ENCODE measurements at regions not wholly inside any gene's neighbourhood (a gene's known extent, or its start where the extent isn't known, plus 50 kb on each side); places are given as distances from the start of the nearest gene placed in this dataset.

GRCh38 chr16:26247063-26247462, 555.3 kb downstream of the HS3ST4 start:
- H3K27ac ChIP-seq, result no peak overlapping the region
- TF ChIP-seq CTCF (conservative IDR thresholded peaks at IDR 0.05), result no peak

GRCh38 chr16:26252598-26252997, 560.8 kb downstream of the HS3ST4 start:
- H3K27ac ChIP-seq, result no peak overlapping the region
- no peak for TF ChIP-seq CTCF (conservative IDR thresholded peaks at IDR 0.05)

- H3K27ac ChIP-seq, result no peak overlapping the region
- no peak for TF ChIP-seq CTCF (conservative IDR thresholded peaks at IDR 0.05)
These were observed 569.9 kb downstream of the HS3ST4 start for GRCh38 chr16:26261621-26262020.

GRCh38 chr16:26263406-26263805, 571.6 kb downstream of the HS3ST4 start:
- H3K27ac ChIP-seq, result no peak overlapping the region
- TF ChIP-seq CTCF (conservative IDR thresholded peaks at IDR 0.05), result no peak

GRCh38 chr16:26267641-26268040, 575.9 kb downstream of the HS3ST4 start:
- no peak overlapping the region for H3K27ac ChIP-seq
- TF ChIP-seq CTCF (conservative IDR thresholded peaks at IDR 0.05), result no peak

- H3K27ac ChIP-seq, result no peak overlapping the region
- TF ChIP-seq CTCF (conservative IDR thresholded peaks at IDR 0.05), result no peak
These were observed 577.9 kb downstream of the HS3ST4 start for GRCh38 chr16:26269673-26270072.

GRCh38 chr16:26273607-26274006, 581.8 kb downstream of the HS3ST4 start:
- TF ChIP-seq CTCF (conservative IDR thresholded peaks at IDR 0.05), result no peak
- no peak overlapping the region for H3K27ac ChIP-seq

All from VCaP (cell line).